ENCODE measurements at regions not wholly inside any gene's neighbourhood (a gene's known extent, or its start where the extent isn't known, plus 50 kb on each side); places are given as distances from the start of the nearest gene placed in this dataset.

DNA sequence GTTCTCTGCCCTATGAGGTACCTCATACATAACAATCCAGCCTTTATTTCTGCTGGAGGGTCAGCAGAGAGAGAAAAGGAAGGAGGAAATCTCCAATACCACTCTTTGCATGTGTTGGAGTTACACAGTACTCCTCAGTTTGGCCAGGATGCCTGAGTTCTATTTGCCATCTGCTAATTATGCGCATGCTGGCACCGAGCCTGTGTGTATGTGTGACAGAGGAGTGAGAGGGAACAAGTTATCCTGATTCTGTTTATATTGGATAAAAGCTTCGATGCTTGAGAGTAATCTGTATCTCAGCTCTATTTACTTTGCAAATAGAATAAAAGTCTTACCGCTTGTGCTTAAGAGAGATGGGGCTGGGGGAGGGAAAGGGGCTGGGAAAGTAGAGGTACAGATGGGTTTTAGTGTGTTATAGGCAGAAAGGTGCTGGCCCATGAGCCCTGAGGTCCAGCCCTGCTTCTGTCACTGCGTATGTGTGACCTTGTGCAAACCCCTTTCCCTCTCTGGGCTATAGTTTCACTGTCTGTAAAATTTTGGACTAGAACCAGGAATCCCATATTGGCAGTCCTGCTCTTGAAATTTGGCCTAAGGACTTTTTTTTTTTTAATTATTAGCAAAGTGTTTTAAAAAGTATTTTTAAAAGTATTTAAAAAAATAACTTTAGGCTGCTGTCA lies 54.5 kb upstream of the PLXNA2 start:
- no peak for DNase-seq
- H3K4me1 ChIP-seq = peaks cover 0 to 8% (median 0%) of the 10 kb centered on the region in 4 donors
- H3K9me3 ChIP-seq = no peaks in the 10 kb centered on the region
- no peaks in the 10 kb centered on the region for H3K36me3 ChIP-seq
- H3K27ac ChIP-seq = no peak overlapping the region
- no peak for TF ChIP-seq EP300 (IDR thresholded peaks at IDR 0.05)
- no peak for TF ChIP-seq POLR2A (IDR thresholded peaks at IDR 0.05)
- TF ChIP-seq, protein P1, sequence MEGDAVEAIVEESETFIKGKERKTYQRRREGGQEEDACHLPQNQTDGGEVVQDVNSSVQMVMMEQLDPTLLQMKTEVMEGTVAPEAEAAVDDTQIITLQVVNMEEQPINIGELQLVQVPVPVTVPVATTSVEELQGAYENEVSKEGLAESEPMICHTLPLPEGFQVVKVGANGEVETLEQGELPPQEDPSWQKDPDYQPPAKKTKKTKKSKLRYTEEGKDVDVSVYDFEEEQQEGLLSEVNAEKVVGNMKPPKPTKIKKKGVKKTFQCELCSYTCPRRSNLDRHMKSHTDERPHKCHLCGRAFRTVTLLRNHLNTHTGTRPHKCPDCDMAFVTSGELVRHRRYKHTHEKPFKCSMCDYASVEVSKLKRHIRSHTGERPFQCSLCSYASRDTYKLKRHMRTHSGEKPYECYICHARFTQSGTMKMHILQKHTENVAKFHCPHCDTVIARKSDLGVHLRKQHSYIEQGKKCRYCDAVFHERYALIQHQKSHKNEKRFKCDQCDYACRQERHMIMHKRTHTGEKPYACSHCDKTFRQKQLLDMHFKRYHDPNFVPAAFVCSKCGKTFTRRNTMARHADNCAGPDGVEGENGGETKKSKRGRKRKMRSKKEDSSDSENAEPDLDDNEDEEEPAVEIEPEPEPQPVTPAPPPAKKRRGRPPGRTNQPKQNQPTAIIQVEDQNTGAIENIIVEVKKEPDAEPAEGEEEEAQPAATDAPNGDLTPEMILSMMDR (IDR thresholded peaks at IDR 0.05) = no peak
- no peak for TF ChIP-seq POLR2AphosphoS5 (IDR thresholded peaks at IDR 0.05)
- intact Hi-C loops (cut with DNase I) = no loop called here
- H3K4me3 ChIP-seq = no peak overlapping the region
- H3K27me3 ChIP-seq = peaks cover 0 to 4% (median 0%) of the 10 kb centered on the region in 3 donors
- 11 to 53% methylated on average over 5 of the region's 5 CpGs for WGBS, 2 donors

DNA sequence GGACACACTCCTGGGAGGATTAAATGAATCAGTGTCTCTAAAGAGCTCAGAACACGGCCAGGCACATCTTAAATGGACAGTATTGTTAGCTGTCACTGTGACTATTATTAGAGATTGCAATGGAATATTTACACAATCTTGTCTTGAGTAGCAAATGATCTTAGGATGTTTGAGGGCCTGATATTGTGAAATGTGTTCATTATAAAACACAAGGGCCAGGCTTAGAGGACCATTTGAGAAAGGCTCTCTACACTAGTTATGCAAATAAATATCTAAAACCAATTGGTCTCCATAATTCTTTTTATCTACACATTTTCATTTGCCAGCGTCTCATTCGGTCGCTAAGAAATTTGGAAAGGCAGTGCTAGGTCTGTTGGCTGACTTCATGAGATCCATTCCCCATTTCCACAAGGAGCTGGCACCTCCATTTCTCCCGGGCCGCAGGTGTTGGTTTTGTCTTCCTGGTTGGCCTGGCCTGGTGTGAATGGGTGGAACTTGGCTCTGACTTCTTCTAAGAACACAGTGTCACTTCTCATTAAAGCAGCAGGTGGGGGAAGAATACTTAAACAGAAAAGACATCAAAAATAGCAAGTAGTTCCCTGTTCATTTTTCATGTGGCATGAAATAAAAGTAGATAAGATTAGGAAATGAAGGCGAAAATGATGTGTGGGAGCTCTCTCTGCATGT lies 56.0 kb upstream of the PLXNA2 start:
- intact Hi-C loops (cut with DNase I) = no loop called here
- 67 to 82% methylated on average over 7 of the region's 7 CpGs for WGBS, 2 donors

DNA sequence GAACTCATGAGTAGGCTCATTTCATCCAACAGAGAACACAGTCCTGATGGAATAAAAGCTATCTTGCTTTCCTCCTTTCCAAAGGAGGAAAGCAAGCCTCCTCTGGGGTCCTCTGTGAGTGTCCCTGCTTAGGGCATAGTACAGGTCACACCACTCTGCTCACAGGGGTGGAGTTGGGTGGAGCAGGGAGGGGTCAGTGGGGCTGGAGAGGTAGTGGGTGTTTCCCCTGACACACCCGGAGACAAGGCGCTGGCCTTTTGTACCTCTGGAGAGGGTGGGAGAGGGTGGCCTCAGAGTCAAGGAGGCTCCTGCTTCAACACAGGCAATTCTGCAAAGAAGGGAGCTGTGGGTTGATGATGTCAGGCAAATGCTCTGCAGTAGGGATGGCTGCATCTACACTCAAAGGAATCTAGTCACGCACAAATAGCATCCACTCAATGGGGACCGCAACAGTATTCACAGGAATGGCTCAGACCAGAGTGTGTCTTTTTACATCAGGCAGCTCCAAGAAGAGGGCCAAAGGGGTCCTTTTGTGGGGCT lies 58.6 kb upstream of the PLXNA2 start:
- Histone ChIP-seq H3K4me3 (no peak overlapping the region), H3K36me3 (no peaks in the 10 kb centered on the region), H3K4me1 (peaks cover 0 to 8% (median 0%) of the 10 kb centered on the region in 4 donors), H3K27me3 (no peaks in the 10 kb centered on the region), H3K9me3 (no peaks in the 10 kb centered on the region), H3K27ac (no peak overlapping the region)
- WGBS, 2 donors = 57 to 77% methylated on average over 4 of the region's 4 CpGs
- TF ChIP-seq, protein P1 (IDR thresholded peaks at IDR 0.05) = no peak
- no peak for TF ChIP-seq POLR2AphosphoS5 (IDR thresholded peaks at IDR 0.05)
- TF ChIP-seq POLR2A (IDR thresholded peaks at IDR 0.05) = no peak
- no peak for TF ChIP-seq EP300 (IDR thresholded peaks at IDR 0.05)
- DNase-seq = no peak
- intact Hi-C loops (cut with DNase I) = no loop called here

More for the DNA sequence above, 56.0 kb upstream of the PLXNA2 start:
- Histone ChIP-seq H3K4me3 (no peak overlapping the region), H3K4me1 (peaks cover 0 to 8% (median 0%) of the 10 kb centered on the region in 4 donors), H3K27ac (no peak overlapping the region), H3K9me3 (no peaks in the 10 kb centered on the region), H3K36me3 (no peaks in the 10 kb centered on the region), H3K27me3 (no peaks in the 10 kb centered on the region)
- no peak for DNase-seq
- TF ChIP-seq POLR2A (IDR thresholded peaks at IDR 0.05) (no peak), EP300 (IDR thresholded peaks at IDR 0.05) (no peak), POLR2AphosphoS5 (IDR thresholded peaks at IDR 0.05) (no peak)
- TF ChIP-seq, protein P1 (IDR thresholded peaks at IDR 0.05) = no peak

DNA sequence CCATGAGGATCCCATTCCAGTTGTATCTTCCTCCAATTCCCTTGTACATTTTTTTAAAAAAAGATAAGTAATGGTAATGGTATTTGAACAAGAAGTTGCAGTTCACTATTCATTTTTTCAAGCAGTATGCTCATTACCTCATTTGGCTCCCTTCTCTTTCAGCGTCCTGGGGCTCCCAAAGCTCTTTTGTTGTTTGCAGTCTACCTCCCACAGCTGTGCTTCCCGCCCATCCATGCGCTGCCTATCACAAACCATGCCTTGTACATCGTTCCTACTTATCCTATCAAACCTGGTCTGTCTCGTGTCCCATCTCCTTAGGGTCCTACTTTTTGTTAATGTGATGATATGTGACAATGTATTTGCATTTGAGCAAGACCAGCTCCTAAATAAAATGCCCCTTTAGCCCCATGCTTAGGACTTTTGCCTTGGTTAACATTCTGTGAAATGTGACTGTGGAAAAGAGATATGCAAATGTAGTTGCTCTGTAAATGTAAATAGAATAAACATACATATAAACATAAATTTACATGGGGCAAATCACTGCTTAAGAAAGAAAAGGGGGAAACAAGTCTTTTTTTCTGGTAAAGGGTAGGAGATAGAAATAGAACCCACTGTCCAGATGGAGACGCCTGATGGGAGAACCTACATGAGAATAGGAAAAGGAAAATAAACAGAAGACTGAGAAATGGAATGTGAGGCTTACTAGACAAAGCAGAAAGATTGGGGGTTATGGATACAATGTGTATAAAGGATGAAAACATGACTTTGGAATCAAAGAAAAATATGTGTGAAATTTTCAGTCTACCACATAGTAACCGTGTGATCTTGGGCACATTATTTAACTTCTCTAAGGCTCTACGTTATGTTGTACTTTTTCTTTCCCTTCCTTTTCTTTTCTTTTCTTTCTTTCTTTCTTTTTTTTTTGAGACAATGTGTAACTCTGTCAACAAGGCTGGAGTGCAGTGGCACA lies 59.8 kb upstream of the PLXNA2 start:
- TF ChIP-seq EP300 (IDR thresholded peaks at IDR 0.05) = no peak
- no peak for TF ChIP-seq POLR2A (IDR thresholded peaks at IDR 0.05)
- no peak for TF ChIP-seq POLR2AphosphoS5 (IDR thresholded peaks at IDR 0.05)
- TF ChIP-seq, protein P1 (IDR thresholded peaks at IDR 0.05) = no peak
- H3K27ac ChIP-seq = no peak overlapping the region
- DNase-seq = no peak
- WGBS, 2 donors = 83 to 89% methylated on average over 8 of the region's 8 CpGs
- no peak overlapping the region for H3K4me3 ChIP-seq
- no peaks in the 10 kb centered on the region for H3K36me3 ChIP-seq
- H3K9me3 ChIP-seq = no peaks in the 10 kb centered on the region
- intact Hi-C loops (cut with DNase I) = no loop called here
- peaks cover 0 to under 1% (median 0%) of the 10 kb centered on the region in 4 donors for H3K4me1 ChIP-seq
- H3K27me3 ChIP-seq = no peaks in the 10 kb centered on the region

Measured in sigmoid colon (tissue), 6 donors.